Muscle of leg (tissue), 3 donors: ENCODE measurements at regions not wholly inside any gene's neighbourhood (a gene's known extent, or its start where the extent isn't known, plus 50 kb on each side); places are given as distances from the start of the nearest gene placed in this dataset.

Source experiments
- DNase-seq: peaks from one replicate; pipeline ENCODE4 v3.0.0; 2013
- H3K27ac ChIP-seq: one replicate; pipeline ENCODE4 v1.5.1; 2013; ENCODE audit warnings: mild to moderate bottlenecking, low read length, control low read depth
- H3K27me3 ChIP-seq: one replicate; pipeline ENCODE4 v1.6.1; 2013; ENCODE audit warnings: low read length; ENCODE audit not compliant: control insufficient read depth, insufficient read depth
- H3K36me3 ChIP-seq: one replicate; pipeline ENCODE4 v1.6.1; 2013; ENCODE audit warnings: low read length; ENCODE audit not compliant: control insufficient read depth, insufficient read depth
- H3K4me1 ChIP-seq: one replicate; pipeline ENCODE4 v1.6.1; 2013; ENCODE audit warnings: low read length; ENCODE audit not compliant: control insufficient read depth, insufficient read depth
- H3K4me3 ChIP-seq: one replicate; pipeline ENCODE4 v1.5.1; 2013; ENCODE audit warnings: low read length, control low read depth
- H3K9me3 ChIP-seq: replicated peaks from 2 replicates; pipeline ENCODE4 v1.6.1; 2013; ENCODE audit warnings: low read depth, low read length; ENCODE audit not compliant: control insufficient read depth
- WGBS: methylation state at CpG from one replicate; pipeline ENCODE4 v1.1.5; 2013; ENCODE audit warnings: missing lambda C conversion rate; ENCODE audit not compliant: insufficient coverage; 5-methylcytosine and 5-hydroxymethylcytosine counted together

- 95% methylated on average over 7 of the region's 7 CpGs for WGBS
- Histone ChIP-seq H3K4me3 (no peak overlapping the region), H3K4me1 (no peaks in the 10 kb centered on the region), H3K36me3 (no peaks in the 10 kb centered on the region), H3K9me3 (no peaks in the 10 kb centered on the region), H3K27me3 (no peaks in the 10 kb centered on the region), H3K27ac (no peak overlapping the region)
- no peak for DNase-seq
These were observed 190.8 kb downstream of the GLRX3 start for GRCh38 chr10:130326954-130327353.

GRCh38 chr10:130329792-130330191, 193.6 kb downstream of the GLRX3 start:
- H3K36me3 ChIP-seq: no peaks in the 10 kb centered on the region
- no peaks in the 10 kb centered on the region for H3K27me3 ChIP-seq
- WGBS: 18% methylated on average over 4 of the region's 6 CpGs

GRCh38 chr10:130333185-130333584, 197.0 kb downstream of the GLRX3 start:
- WGBS: no CpG with 5 or more reads among the region's 2 CpGs
- Histone ChIP-seq H3K27ac (no peak overlapping the region), H3K9me3 (no peaks in the 10 kb centered on the region), H3K4me1 (no peaks in the 10 kb centered on the region), H3K36me3 (no peaks in the 10 kb centered on the region), H3K27me3 (peaks cover 2% of the 10 kb centered on the region), H3K4me3 (no peak overlapping the region)
- DNase-seq: no peak

More at GRCh38 chr10:130329792-130330191, 193.6 kb downstream of the GLRX3 start:
- Histone ChIP-seq H3K27ac (no peak overlapping the region), H3K9me3 (no peaks in the 10 kb centered on the region), H3K4me1 (no peaks in the 10 kb centered on the region), H3K4me3 (no peak overlapping the region)
- no peak for DNase-seq

GRCh38 chr10:130335336-130335735, 199.1 kb downstream of the GLRX3 start:
- Histone ChIP-seq H3K36me3 (no peaks in the 10 kb centered on the region), H3K4me3 (no peak overlapping the region), H3K4me1 (no peaks in the 10 kb centered on the region), H3K27me3 (peaks cover 2% of the 10 kb centered on the region), H3K9me3 (no peaks in the 10 kb centered on the region), H3K27ac (no peak overlapping the region)
- DNase-seq: no peak
- WGBS: 84% methylated on average over 6 of the region's 10 CpGs

- H3K27ac ChIP-seq: no peak overlapping the region
- H3K4me1 ChIP-seq: no peaks in the 10 kb centered on the region
- H3K4me3 ChIP-seq: no peak overlapping the region
- no peak for DNase-seq
- H3K9me3 ChIP-seq: no peaks in the 10 kb centered on the region
- WGBS: 68% methylated on average over 7 of the region's 8 CpGs
- H3K27me3 ChIP-seq: peaks cover 2% of the 10 kb centered on the region
- no peaks in the 10 kb centered on the region for H3K36me3 ChIP-seq
These were observed 200.6 kb downstream of the GLRX3 start for GRCh38 chr10:130336617-130337304.

- 59% methylated on average over 12 of the region's 13 CpGs for WGBS
- H3K4me3 ChIP-seq: no peak overlapping the region
These were observed 201.1 kb downstream of the GLRX3 start for GRCh38 chr10:130337305-130337640.

GRCh38 chr10:130337696-130338635, 201.8 kb downstream of the GLRX3 start:
- DNase-seq: no peak
- WGBS: 66% methylated on average over 16 of the region's 19 CpGs
- no peak overlapping the region for H3K27ac ChIP-seq

More at GRCh38 chr10:130337305-130337640, 201.1 kb downstream of the GLRX3 start:
- no peaks in the 10 kb centered on the region for H3K36me3 ChIP-seq
- no peaks in the 10 kb centered on the region for H3K4me1 ChIP-seq
- H3K27me3 ChIP-seq: peaks cover 2% of the 10 kb centered on the region
- DNase-seq: peak; percentile 13
- H3K9me3 ChIP-seq: no peaks in the 10 kb centered on the region
- H3K27ac ChIP-seq: no peak overlapping the region

GRCh38 chr10:130338636-130339024, 202.4 kb downstream of the GLRX3 start:
- no peak overlapping the region for H3K4me3 ChIP-seq
- WGBS: 89% methylated on average over 4 of the region's 5 CpGs
- no peaks in the 10 kb centered on the region for H3K9me3 ChIP-seq
- no peaks in the 10 kb centered on the region for H3K36me3 ChIP-seq
- no peak overlapping the region for H3K27ac ChIP-seq
- H3K4me1 ChIP-seq: no peaks in the 10 kb centered on the region
- DNase-seq: no peak
- peaks cover 2% of the 10 kb centered on the region for H3K27me3 ChIP-seq

More at GRCh38 chr10:130337696-130338635, 201.8 kb downstream of the GLRX3 start:
- Histone ChIP-seq H3K4me3 (no peak overlapping the region), H3K27me3 (peaks cover 2% of the 10 kb centered on the region), H3K9me3 (no peaks in the 10 kb centered on the region), H3K4me1 (no peaks in the 10 kb centered on the region), H3K36me3 (no peaks in the 10 kb centered on the region)

- 86% methylated on average over 7 of the region's 11 CpGs for WGBS
- H3K27me3 ChIP-seq: peaks cover 2% of the 10 kb centered on the region
- no peak for DNase-seq
These were observed 202.9 kb downstream of the GLRX3 start for GRCh38 chr10:130339091-130339490.

GRCh38 chr10:130339911-130340310, 203.7 kb downstream of the GLRX3 start:
- no peak for DNase-seq
- H3K9me3 ChIP-seq: no peaks in the 10 kb centered on the region
- 75% methylated on average over 7 of the region's 7 CpGs for WGBS
- H3K27ac ChIP-seq: no peak overlapping the region
- H3K36me3 ChIP-seq: no peaks in the 10 kb centered on the region
- no peak overlapping the region for H3K4me3 ChIP-seq
- H3K27me3 ChIP-seq: peaks cover 2% of the 10 kb centered on the region
- H3K4me1 ChIP-seq: no peaks in the 10 kb centered on the region

More at GRCh38 chr10:130339091-130339490, 202.9 kb downstream of the GLRX3 start:
- Histone ChIP-seq H3K4me1 (no peaks in the 10 kb centered on the region), H3K27ac (no peak overlapping the region), H3K36me3 (no peaks in the 10 kb centered on the region), H3K9me3 (no peaks in the 10 kb centered on the region), H3K4me3 (no peak overlapping the region)
